Prostate gland (tissue), 2 donors: ENCODE measurements at regions not wholly inside any gene's neighbourhood (a gene's known extent, or its start where the extent isn't known, plus 50 kb on each side); places are given as distances from the start of the nearest gene placed in this dataset.

Experiments
- DNase-seq: peaks from one replicate; pipeline ENCODE4 v3.0.0-alpha.2; 2019; ENCODE audit warnings: low spot score
- H3K27ac ChIP-seq, 2 donors: fragments of 200-600 bp; sonication (generic); 2 replicates each; pipeline ENCODE4 v1.5.1; 2017 to 2019
- H3K27me3 ChIP-seq: fragments of 200-600 bp; sonication (generic); replicated peaks from 2 replicates; pipeline ENCODE4 v1.5.1; 2019; ENCODE audit not compliant: insufficient read depth
- H3K36me3 ChIP-seq, 2 donors: fragments of 200-600 bp; sonication (generic); 1 replicate in 1 of 2; 2 replicates in 1 of 2; pipeline versions ENCODE4 v1.5.1 to v1.8.1; 2017 to 2019
- H3K4me1 ChIP-seq: fragments of 200-600 bp; sonication (generic); replicated peaks from 2 replicates; pipeline ENCODE4 v1.5.1; 2019
- H3K4me3 ChIP-seq, 2 donors: fragments of 200-600 bp; sonication (generic); 2 replicates each; pipeline ENCODE4 v1.5.1; 2017 to 2019
- H3K9me3 ChIP-seq: fragments of 200-600 bp; sonication (generic); 2 replicates; pipeline ENCODE4 v1.5.1; 2017
- POLR2A ChIP-seq: fragments of 450-650 bp; IDR thresholded peaks from one replicate; pipeline ENCODE4 v1.6.1; 2016; ENCODE audit warnings: antibody characterized with exemption, mild to moderate bottlenecking
- POLR2AphosphoS5 ChIP-seq: sonication (generic); formaldehyde crosslinking; IDR thresholded peaks from one replicate; pipeline ENCODE4 v1.6.1; 2017; ENCODE audit warnings: antibody characterized with exemption
- WGBS: methylation state at CpG from one replicate; pipeline ENCODE4 v1.1.5; 2018; 5-methylcytosine and 5-hydroxymethylcytosine counted together
- intact Hi-C: fragments of 100-400 bp; cut with DNase I; formaldehyde crosslinking; loops from one replicate; pipeline ENCODE4 v1.14.2; 2022
- TF ChIP-seq, protein P1 (sequence below), 4 experiments: fragments of 200-600 bp in 2 of 4; fragments of 450-650 bp in 2 of 4; sonication (generic) in 2 of 4; IDR thresholded peaks; 1 replicate in 3 of 4; 2 replicates in 1 of 4; pipeline ENCODE4 v1.5.1; 2016 to 2019; ENCODE audit warnings: antibody characterized with exemption in 4 of 4, mild to moderate bottlenecking in 2 of 4, moderate library complexity in 2 of 4

DNA sequence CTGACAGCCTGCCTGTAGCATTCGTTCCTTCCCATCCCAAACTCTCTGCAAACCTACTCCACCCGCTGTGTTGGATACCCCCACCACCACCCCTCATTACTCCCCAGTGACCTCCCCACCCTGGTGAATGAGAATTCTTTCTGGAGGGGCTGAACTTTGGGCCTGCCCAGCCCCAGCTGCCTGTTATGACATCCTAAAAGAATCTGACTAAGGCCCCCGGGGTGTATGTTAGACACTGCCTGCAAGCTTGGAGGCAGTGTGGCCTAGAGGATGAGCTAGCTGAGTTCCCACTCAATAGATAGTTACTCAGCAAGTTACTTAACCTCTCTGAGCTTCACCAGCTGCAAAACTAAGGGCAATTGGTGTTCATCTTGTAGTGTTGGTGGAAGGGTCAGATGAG, 110.2 kb upstream of the FGGY start:
- WGBS, result 85% methylated on average over 3 of the region's 3 CpGs
- Histone ChIP-seq H3K9me3 (no peaks in the 10 kb centered on the region), H3K4me1 (no peaks in the 10 kb centered on the region), H3K4me3 (no peak overlapping the region), H3K27me3 (no peaks in the 10 kb centered on the region), H3K27ac (no peak overlapping the region), H3K36me3 (no peaks in the 10 kb centered on the region)
- TF ChIP-seq POLR2A, result no peak
- TF ChIP-seq, protein P1, sequence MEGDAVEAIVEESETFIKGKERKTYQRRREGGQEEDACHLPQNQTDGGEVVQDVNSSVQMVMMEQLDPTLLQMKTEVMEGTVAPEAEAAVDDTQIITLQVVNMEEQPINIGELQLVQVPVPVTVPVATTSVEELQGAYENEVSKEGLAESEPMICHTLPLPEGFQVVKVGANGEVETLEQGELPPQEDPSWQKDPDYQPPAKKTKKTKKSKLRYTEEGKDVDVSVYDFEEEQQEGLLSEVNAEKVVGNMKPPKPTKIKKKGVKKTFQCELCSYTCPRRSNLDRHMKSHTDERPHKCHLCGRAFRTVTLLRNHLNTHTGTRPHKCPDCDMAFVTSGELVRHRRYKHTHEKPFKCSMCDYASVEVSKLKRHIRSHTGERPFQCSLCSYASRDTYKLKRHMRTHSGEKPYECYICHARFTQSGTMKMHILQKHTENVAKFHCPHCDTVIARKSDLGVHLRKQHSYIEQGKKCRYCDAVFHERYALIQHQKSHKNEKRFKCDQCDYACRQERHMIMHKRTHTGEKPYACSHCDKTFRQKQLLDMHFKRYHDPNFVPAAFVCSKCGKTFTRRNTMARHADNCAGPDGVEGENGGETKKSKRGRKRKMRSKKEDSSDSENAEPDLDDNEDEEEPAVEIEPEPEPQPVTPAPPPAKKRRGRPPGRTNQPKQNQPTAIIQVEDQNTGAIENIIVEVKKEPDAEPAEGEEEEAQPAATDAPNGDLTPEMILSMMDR (IDR thresholded peaks at IDR 0.05), result no peak
- no peak for TF ChIP-seq POLR2AphosphoS5
- no peak for DNase-seq
- intact Hi-C loops, result no loop called here

DNA sequence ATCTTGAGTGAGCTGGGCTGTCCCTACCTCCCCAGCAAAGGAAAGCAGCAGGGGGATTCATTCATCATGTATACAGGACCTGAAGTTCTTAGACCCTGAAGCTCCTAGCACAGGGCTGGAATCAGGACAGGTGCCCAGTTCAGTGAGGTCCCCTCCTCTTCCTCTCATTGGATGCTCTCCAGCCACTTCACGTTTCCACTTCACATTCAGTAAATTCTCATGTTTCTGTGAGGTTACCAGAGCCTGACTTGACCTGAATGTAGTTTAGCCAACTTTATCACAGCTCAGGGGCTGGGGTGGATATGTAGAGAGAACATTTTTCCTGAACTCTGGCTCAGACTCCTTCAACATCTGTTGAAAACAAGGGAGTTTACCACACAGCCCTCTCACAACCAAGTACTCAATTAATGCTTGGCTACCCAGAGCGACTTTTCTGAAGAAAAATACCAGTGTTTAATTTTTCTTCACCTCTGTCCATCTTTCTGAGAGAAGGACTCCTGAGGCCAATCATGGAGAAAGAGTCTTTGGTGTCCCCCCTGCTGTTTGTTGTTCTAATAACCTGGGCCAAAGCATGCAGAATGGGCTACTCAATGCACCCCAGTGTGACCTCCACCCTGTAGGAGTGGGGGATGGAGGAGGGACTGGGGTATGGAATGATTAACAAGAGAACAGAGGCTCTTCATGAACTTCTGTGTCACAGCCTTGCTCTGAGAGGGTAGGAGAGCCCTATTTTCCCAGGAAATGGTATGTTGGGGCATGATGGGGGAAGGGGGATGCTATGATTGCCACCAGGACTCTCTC, 108.3 kb upstream of the FGGY start:
- H3K4me1 ChIP-seq, result no peaks in the 10 kb centered on the region
- WGBS, result 62% methylated on average over 2 of the region's 2 CpGs
- H3K9me3 ChIP-seq, result no peaks in the 10 kb centered on the region
- DNase-seq, result no peak
- TF ChIP-seq POLR2AphosphoS5, result no peak
- TF ChIP-seq, protein P1 (IDR thresholded peaks at IDR 0.05), result no peak
- no peak for TF ChIP-seq POLR2A
- H3K4me3 ChIP-seq, result no peak overlapping the region
- no peaks in the 10 kb centered on the region for H3K27me3 ChIP-seq
- intact Hi-C loops, result no loop called here
- no peak overlapping the region for H3K27ac ChIP-seq
- no peaks in the 10 kb centered on the region for H3K36me3 ChIP-seq

DNA sequence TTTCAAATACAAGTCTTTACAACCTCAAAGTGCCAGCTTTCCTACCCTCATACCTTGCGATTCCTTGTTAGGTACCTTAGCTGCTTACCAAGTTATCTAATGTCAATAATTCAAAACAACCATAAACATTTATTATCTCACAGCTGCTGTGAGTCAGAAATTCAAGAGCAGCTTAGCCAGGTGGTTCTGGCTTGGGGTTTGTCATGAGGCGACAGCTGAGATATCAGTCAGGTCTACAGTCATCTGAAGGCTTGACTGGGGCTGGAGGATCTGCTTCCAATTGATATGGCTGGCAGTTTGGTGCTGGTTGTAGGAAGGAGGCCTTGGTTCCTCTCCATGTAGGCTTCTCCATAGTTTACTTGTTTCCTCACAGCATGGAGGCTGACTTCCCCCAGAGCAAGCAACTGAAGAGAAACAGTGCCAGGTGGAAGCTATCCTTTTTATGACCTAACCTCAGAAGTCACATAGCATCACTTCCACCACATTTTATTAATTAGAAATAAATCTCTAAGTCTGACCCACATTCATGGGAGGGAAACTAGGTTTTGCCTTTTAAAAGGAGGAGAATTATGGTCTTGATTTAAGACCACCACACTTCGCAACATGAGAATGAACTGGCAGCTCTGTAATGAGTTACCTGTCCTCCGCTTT, 103.3 kb upstream of the FGGY start:
- H3K9me3 ChIP-seq, result no peaks in the 10 kb centered on the region
- H3K36me3 ChIP-seq, result no peaks in the 10 kb centered on the region
- TF ChIP-seq POLR2A (no peak), POLR2AphosphoS5 (no peak)
- TF ChIP-seq, protein P1 (IDR thresholded peaks at IDR 0.05), result no peak
- no peak overlapping the region for H3K27ac ChIP-seq
- H3K4me1 ChIP-seq, result no peaks in the 10 kb centered on the region
- intact Hi-C loops, result no loop called here
- no peaks in the 10 kb centered on the region for H3K27me3 ChIP-seq
- DNase-seq, result no peak
- WGBS, result 71% methylated on average over 4 of the region's 4 CpGs
- H3K4me3 ChIP-seq, result no peak overlapping the region

DNA sequence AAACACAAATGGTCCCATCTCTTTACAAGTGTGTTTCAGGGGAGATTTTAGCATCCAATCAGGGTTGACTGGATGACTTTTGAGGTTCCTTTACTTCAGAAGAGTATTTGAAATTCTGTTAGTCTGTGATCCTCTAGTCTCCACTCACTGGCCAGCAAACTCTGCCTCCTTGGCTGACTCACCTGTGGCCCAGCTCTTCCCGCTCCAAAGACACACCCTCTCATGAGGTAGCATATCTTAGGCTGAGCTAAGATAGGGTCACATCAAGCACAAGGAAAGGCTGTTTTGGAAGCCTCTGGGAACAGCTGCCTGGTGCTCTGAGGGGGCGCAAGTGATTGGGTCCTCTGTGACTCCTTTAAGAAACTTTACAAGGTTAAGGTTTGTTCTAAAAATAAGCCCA, 102.3 kb upstream of the FGGY start:
- no peak overlapping the region for H3K4me3 ChIP-seq
- no peaks in the 10 kb centered on the region for H3K27me3 ChIP-seq
- no peaks in the 10 kb centered on the region for H3K36me3 ChIP-seq
- DNase-seq, result no peak
- H3K27ac ChIP-seq, result no peak overlapping the region
- no peaks in the 10 kb centered on the region for H3K9me3 ChIP-seq
- WGBS, result 95% methylated on average over 2 of the region's 2 CpGs
- intact Hi-C loops, result no loop called here
- no peaks in the 10 kb centered on the region for H3K4me1 ChIP-seq
- TF ChIP-seq, protein P1 (IDR thresholded peaks at IDR 0.05), result no peak

DNA sequence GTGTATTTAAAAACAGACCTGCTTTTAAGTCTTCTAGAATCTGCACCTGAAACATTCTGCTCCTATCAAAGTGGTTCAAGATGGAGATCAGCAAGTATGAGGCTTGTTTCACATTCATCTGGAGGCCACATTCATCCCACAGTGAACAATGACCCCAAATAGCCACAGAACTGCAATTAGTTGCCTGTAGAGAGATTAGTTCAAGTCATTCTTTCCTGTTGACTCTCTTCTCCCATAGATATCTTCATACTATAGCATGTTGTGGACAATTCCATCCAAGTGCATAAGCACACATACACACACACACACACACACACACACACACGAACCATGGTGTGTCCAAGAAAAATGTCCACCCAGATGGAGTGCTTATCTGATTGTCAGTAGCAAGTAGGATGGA, 101.7 kb upstream of the FGGY start:
- no peak for DNase-seq
- Histone ChIP-seq H3K36me3 (no peaks in the 10 kb centered on the region), H3K27ac (no peak overlapping the region), H3K27me3 (no peaks in the 10 kb centered on the region), H3K9me3 (no peaks in the 10 kb centered on the region), H3K4me3 (no peak overlapping the region), H3K4me1 (no peaks in the 10 kb centered on the region)
- 75% methylated on average over 1 of the region's 1 CpG for WGBS
- TF ChIP-seq, protein P1 (IDR thresholded peaks at IDR 0.05), result no peak
- no peak for TF ChIP-seq POLR2AphosphoS5
- intact Hi-C loops, result no loop called here
